Lower leg skin (tissue), 3 donors: ENCODE measurements at regions not wholly inside any gene's neighbourhood (a gene's known extent, or its start where the extent isn't known, plus 50 kb on each side); places are given as distances from the start of the nearest gene placed in this dataset.

Experiments
- POLR2A ChIP-seq, 2 donors: fragments of 450-650 bp; IDR thresholded peaks; one replicate each; pipeline ENCODE4 v1.6.1; 2016 to 2017; ENCODE audit warnings: antibody characterized with exemption in 2 of 2, mild to moderate bottlenecking in 1 of 2, moderate library complexity in 1 of 2
- TF ChIP-seq, protein P1 (sequence below), 3 donors: fragments of 450-650 bp; IDR thresholded peaks; one replicate each; pipeline ENCODE4 v1.5.1; 2016; ENCODE audit warnings: antibody characterized with exemption in 3 of 3, mild to moderate bottlenecking in 3 of 3, moderate library complexity in 2 of 3

DNA sequence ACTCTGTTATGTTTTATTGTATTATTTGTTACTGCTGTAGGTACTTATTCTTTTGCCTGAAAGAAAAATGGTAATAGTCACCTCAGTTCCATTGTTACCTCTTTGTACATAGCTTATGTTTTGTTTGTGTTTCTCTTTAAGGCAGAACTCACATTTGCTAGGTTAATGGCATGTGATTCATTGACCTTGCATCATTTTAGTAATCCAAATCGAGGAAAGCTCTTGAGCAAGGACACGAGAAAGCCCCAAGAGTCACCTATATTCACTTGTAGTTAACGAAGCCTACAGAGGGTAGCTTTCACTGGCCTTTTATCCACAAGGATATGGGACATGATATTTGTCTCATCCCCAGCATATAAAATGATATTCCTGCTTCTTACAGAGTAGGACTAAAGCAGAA lies 1765.2 kb downstream of the NCAM2 start:
- TF ChIP-seq, protein P1, sequence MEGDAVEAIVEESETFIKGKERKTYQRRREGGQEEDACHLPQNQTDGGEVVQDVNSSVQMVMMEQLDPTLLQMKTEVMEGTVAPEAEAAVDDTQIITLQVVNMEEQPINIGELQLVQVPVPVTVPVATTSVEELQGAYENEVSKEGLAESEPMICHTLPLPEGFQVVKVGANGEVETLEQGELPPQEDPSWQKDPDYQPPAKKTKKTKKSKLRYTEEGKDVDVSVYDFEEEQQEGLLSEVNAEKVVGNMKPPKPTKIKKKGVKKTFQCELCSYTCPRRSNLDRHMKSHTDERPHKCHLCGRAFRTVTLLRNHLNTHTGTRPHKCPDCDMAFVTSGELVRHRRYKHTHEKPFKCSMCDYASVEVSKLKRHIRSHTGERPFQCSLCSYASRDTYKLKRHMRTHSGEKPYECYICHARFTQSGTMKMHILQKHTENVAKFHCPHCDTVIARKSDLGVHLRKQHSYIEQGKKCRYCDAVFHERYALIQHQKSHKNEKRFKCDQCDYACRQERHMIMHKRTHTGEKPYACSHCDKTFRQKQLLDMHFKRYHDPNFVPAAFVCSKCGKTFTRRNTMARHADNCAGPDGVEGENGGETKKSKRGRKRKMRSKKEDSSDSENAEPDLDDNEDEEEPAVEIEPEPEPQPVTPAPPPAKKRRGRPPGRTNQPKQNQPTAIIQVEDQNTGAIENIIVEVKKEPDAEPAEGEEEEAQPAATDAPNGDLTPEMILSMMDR (IDR thresholded peaks at IDR 0.05): no peak
- no peak for TF ChIP-seq POLR2A (IDR thresholded peaks at IDR 0.05)
